HEK293 (cell line): ENCODE measurements at regions not wholly inside any gene's neighbourhood (a gene's known extent, or its start where the extent isn't known, plus 50 kb on each side); places are given as distances from the start of the nearest gene placed in this dataset.

Experiments
- CTCF ChIA-PET: fragments of 350-600 bp; formaldehyde crosslinking; extraction: SDS; loops from one replicate; lab custom pipeline; 2021; ENCODE audit warnings: antibody characterized with exemption; lab: Yijun Ruan, JAX
- POLR2A ChIA-PET: fragments of 300-600 bp; formaldehyde crosslinking; extraction: SDS; loops from one replicate; lab custom pipeline; 2020; ENCODE audit warnings: antibody characterized with exemption, inconsistent platforms; lab: Yijun Ruan, JAX
- H3K27ac ChIP-seq: fragments of 200-500 bp; sonication (Bioruptor generic); 2 replicates; pipeline ENCODE4 v1.5.1; 2014; ENCODE audit warnings: low read depth, low read length, control low read depth, inconsistent platforms; ENCODE audit errors: extremely low read depth
- H3K36me3 ChIP-seq, 2 experiments: fragments of 200-500 bp in 1 of 2; sonication (Bioruptor generic) in 1 of 2; 1 replicate in 1 of 2; 2 replicates in 1 of 2; pipeline ENCODE4 v1.5.1; 2014 to 2017; ENCODE audit warnings: inconsistent platforms in 2 of 2, low read length in 2 of 2; ENCODE audit not compliant: control insufficient read depth in 2 of 2, insufficient read depth in 1 of 2
- H3K4me1 ChIP-seq: fragments of 200-500 bp; sonication (Bioruptor generic); 2 replicates; pipeline ENCODE4 v1.5.1; 2014; ENCODE audit warnings: mild to moderate bottlenecking, low read length, inconsistent platforms; ENCODE audit not compliant: control insufficient read depth, insufficient read depth
- H3K4me3 ChIP-seq: 2 replicates; pipeline ENCODE4 v1.5.1; 2011; ENCODE audit warnings: low read depth, mild to moderate bottlenecking, control low read depth, low read length, moderate library complexity
- H3K9me3 ChIP-seq: fragments of 200-500 bp; sonication (Bioruptor generic); 2 replicates; pipeline ENCODE4 v1.5.1; 2014; ENCODE audit warnings: low read depth, low read length, inconsistent platforms; ENCODE audit not compliant: control insufficient read depth, insufficient read depth
- AEBP2 ChIP-seq: fragments of 450-650 bp; formaldehyde crosslinking; IDR thresholded peaks from 2 replicates; pipeline ENCODE4 v1.5.1; 2016; ENCODE audit warnings: missing biosample characterization, missing genetic modification characterization, borderline replicate concordance
- HOXD13 ChIP-seq: sonication (generic); formaldehyde crosslinking; IDR thresholded peaks from 2 replicates; pipeline ENCODE4 v1.8.0; 2022; ENCODE audit warnings: missing genetic modification reagents, borderline replicate concordance
- KLF7 ChIP-seq: fragments of 450-650 bp; formaldehyde crosslinking; IDR thresholded peaks from 2 replicates; pipeline ENCODE4 v1.5.1; 2016; ENCODE audit warnings: missing biosample characterization, missing genetic modification characterization, borderline replicate concordance
- KLF8 ChIP-seq: fragments of 450-650 bp; formaldehyde crosslinking; IDR thresholded peaks from 2 replicates; pipeline ENCODE4 v1.5.1; 2016; ENCODE audit warnings: missing biosample characterization, missing genetic modification characterization
- PRDM1 ChIP-seq: fragments of 450-650 bp; formaldehyde crosslinking; IDR thresholded peaks from 2 replicates; pipeline ENCODE4; 2016; ENCODE audit warnings: missing biosample characterization, missing genetic modification characterization
- SCRT2 ChIP-seq: fragments of 450-650 bp; formaldehyde crosslinking; IDR thresholded peaks from 2 replicates; pipeline ENCODE4 v1.5.1; 2016; ENCODE audit warnings: missing biosample characterization, missing genetic modification characterization
- SP2 ChIP-seq: fragments of 450-650 bp; formaldehyde crosslinking; IDR thresholded peaks from 2 replicates; pipeline ENCODE4 v1.5.1; 2016; ENCODE audit warnings: missing biosample characterization, missing genetic modification characterization
- TSHZ1 ChIP-seq: fragments of 450-650 bp; formaldehyde crosslinking; IDR thresholded peaks from 2 replicates; pipeline ENCODE4 v1.5.1; 2016; ENCODE audit warnings: missing biosample characterization, missing genetic modification characterization, borderline replicate concordance
- ZBTB1 ChIP-seq: fragments of 450-650 bp; formaldehyde crosslinking; IDR thresholded peaks from 2 replicates; pipeline ENCODE4 v1.5.1; 2016; ENCODE audit warnings: missing biosample characterization, missing genetic modification characterization
- ZBTB17 ChIP-seq: fragments of 450-650 bp; formaldehyde crosslinking; IDR thresholded peaks from 2 replicates; pipeline ENCODE4 v1.5.1; 2016; ENCODE audit warnings: missing biosample characterization, missing genetic modification characterization
- ZBTB21 ChIP-seq: fragments of 450-650 bp; formaldehyde crosslinking; IDR thresholded peaks from 2 replicates; pipeline ENCODE4 v1.5.1; 2017; ENCODE audit warnings: missing biosample characterization, missing genetic modification characterization
- ZBTB48 ChIP-seq: fragments of 450-650 bp; formaldehyde crosslinking; IDR thresholded peaks from 2 replicates; pipeline ENCODE4 v1.5.1; 2016; ENCODE audit warnings: missing biosample characterization, missing genetic modification characterization
- ZBTB8A ChIP-seq: fragments of 450-650 bp; formaldehyde crosslinking; IDR thresholded peaks from 2 replicates; pipeline ENCODE4 v1.5.1; 2016; ENCODE audit warnings: missing biosample characterization, missing genetic modification characterization
- ZFP41 ChIP-seq: fragments of 450-650 bp; formaldehyde crosslinking; IDR thresholded peaks from 2 replicates; pipeline ENCODE4 v1.5.1; 2016; ENCODE audit warnings: missing biosample characterization, missing genetic modification characterization, borderline replicate concordance
- ZNF133 ChIP-seq: fragments of 450-650 bp; formaldehyde crosslinking; IDR thresholded peaks from 2 replicates; pipeline ENCODE4 v1.5.1; 2016; ENCODE audit warnings: missing biosample characterization, missing genetic modification characterization
- ZNF202 ChIP-seq: fragments of 450-650 bp; formaldehyde crosslinking; IDR thresholded peaks from 2 replicates; pipeline ENCODE4 v1.5.1; 2016; ENCODE audit warnings: missing biosample characterization, missing genetic modification characterization, borderline replicate concordance
- ZNF214 ChIP-seq: fragments of 450-650 bp; formaldehyde crosslinking; IDR thresholded peaks from 2 replicates; pipeline ENCODE4 v1.5.1; 2017; ENCODE audit warnings: missing biosample characterization, mild to moderate bottlenecking, missing genetic modification characterization, borderline replicate concordance
- ZNF24 ChIP-seq: fragments of 450-650 bp; formaldehyde crosslinking; IDR thresholded peaks from 2 replicates; pipeline ENCODE4 v1.5.1; 2016; ENCODE audit warnings: missing biosample characterization, missing genetic modification characterization
- ZNF350 ChIP-seq: fragments of 450-650 bp; formaldehyde crosslinking; IDR thresholded peaks from 2 replicates; pipeline ENCODE4 v1.5.0; 2017; ENCODE audit warnings: missing biosample characterization, mild to moderate bottlenecking, missing genetic modification characterization
- ZNF423 ChIP-seq: fragments of 450-650 bp; formaldehyde crosslinking; IDR thresholded peaks from 2 replicates; pipeline ENCODE4 v1.5.1; 2016; ENCODE audit warnings: missing biosample characterization, missing genetic modification characterization
- ZNF473 ChIP-seq: fragments of 450-650 bp; formaldehyde crosslinking; IDR thresholded peaks from 2 replicates; pipeline ENCODE4 v1.5.1; 2017; ENCODE audit warnings: missing biosample characterization, missing genetic modification characterization
- ZNF514 ChIP-seq: fragments of 450-650 bp; formaldehyde crosslinking; IDR thresholded peaks from 2 replicates; pipeline ENCODE4 v1.5.1; 2016; ENCODE audit warnings: missing biosample characterization, missing genetic modification characterization
- ZNF549 ChIP-seq: fragments of 450-650 bp; IDR thresholded peaks from 2 replicates; pipeline ENCODE4 v1.5.1; 2018; ENCODE audit warnings: missing biosample characterization, missing genetic modification characterization, mild to moderate bottlenecking, inconsistent platforms, moderate library complexity
- ZNF624 ChIP-seq: fragments of 450-650 bp; formaldehyde crosslinking; IDR thresholded peaks from 2 replicates; pipeline ENCODE4 v1.5.1; 2017; ENCODE audit warnings: missing biosample characterization, missing genetic modification characterization
- ZNF629 ChIP-seq: fragments of 450-650 bp; formaldehyde crosslinking; IDR thresholded peaks from 2 replicates; pipeline ENCODE4 v1.5.1; 2017; ENCODE audit warnings: missing biosample characterization, missing genetic modification characterization
- ZNF664 ChIP-seq: fragments of 450-650 bp; formaldehyde crosslinking; IDR thresholded peaks from 2 replicates; pipeline ENCODE4 v1.5.1; 2016; ENCODE audit warnings: missing biosample characterization, missing genetic modification characterization
- ZNF701 ChIP-seq: fragments of 450-650 bp; formaldehyde crosslinking; IDR thresholded peaks from 2 replicates; pipeline ENCODE4 v1.5.1; 2016; ENCODE audit warnings: missing biosample characterization, missing genetic modification characterization
- ZNF747 ChIP-seq: fragments of 450-650 bp; formaldehyde crosslinking; IDR thresholded peaks from 2 replicates; pipeline ENCODE4 v1.5.1; 2016; ENCODE audit warnings: missing biosample characterization, missing genetic modification characterization
- ZNF777 ChIP-seq: fragments of 450-650 bp; formaldehyde crosslinking; IDR thresholded peaks from 2 replicates; pipeline ENCODE4 v1.5.1; 2017; ENCODE audit warnings: missing biosample characterization, missing genetic modification characterization, borderline replicate concordance
- ZNF830 ChIP-seq: fragments of 450-650 bp; IDR thresholded peaks from 2 replicates; pipeline ENCODE4 v1.5.0; 2018; ENCODE audit warnings: missing biosample characterization, missing genetic modification characterization, low read depth, mild to moderate bottlenecking, moderate library complexity
- TF ChIP-seq, protein P1 (sequence below): fragments of 450-650 bp; formaldehyde crosslinking; IDR thresholded peaks from 2 replicates; pipeline ENCODE4; 2016; ENCODE audit warnings: missing biosample characterization, missing genetic modification characterization

DNA sequence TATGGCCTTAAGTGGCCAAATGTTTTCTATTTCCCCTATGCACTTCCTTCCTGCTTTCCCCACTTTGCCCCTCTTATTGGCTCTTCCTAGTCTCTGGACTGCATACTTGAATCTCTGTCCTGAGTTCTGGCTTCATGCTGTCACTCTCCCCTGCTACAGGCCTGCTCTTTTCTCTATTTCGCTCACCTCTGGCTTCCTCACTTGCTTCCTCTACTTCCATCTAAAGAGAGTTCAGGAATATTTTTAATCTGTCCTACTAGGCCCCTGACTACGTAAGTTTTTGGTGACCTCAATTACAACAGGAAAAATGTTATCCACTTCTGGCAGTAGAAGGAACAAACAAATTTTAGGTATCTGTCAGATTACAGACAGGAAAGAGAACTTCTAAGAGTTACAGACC lies 65.7 kb upstream of the WDR17 start:
- H3K36me3 ChIP-seq, result no peaks in the 10 kb centered on the region
- no peak overlapping the region for H3K27ac ChIP-seq
- POLR2A ChIA-PET, result no interaction called here
- peaks cover 8% of the 10 kb centered on the region for H3K4me1 ChIP-seq
- CTCF ChIA-PET, result no interaction called here
- H3K9me3 ChIP-seq, result no peaks in the 10 kb centered on the region
- no peak overlapping the region for H3K4me3 ChIP-seq
- no peak for TF ChIP-seq ZNF701 (tag by site-specific recombination)
- no peak for TF ChIP-seq ZNF514 (tag by site-specific recombination)
- TF ChIP-seq ZNF473, result no peak
- no peak for TF ChIP-seq ZNF624
- TF ChIP-seq ZNF777, result no peak
- TF ChIP-seq ZNF423, result no peak
- no peak for TF ChIP-seq ZBTB8A (tag by site-specific recombination)
- TF ChIP-seq ZNF214, result no peak
- no peak for TF ChIP-seq ZFP41 (tag by site-specific recombination)
- no peak for TF ChIP-seq ZBTB21 (tag by site-specific recombination)
- no peak for TF ChIP-seq AEBP2 (tag by site-specific recombination)
- TF ChIP-seq PRDM1, result no peak
- no peak for TF ChIP-seq SCRT2
- TF ChIP-seq ZNF830, result no peak
- no peak for TF ChIP-seq HOXD13 (CRISPR knock-in tag)
- TF ChIP-seq TSHZ1 (tag by site-specific recombination), result no peak
- TF ChIP-seq ZNF350 (tag by site-specific recombination), result no peak
- TF ChIP-seq ZNF629 (tag by site-specific recombination), result no peak
- TF ChIP-seq, protein P1, sequence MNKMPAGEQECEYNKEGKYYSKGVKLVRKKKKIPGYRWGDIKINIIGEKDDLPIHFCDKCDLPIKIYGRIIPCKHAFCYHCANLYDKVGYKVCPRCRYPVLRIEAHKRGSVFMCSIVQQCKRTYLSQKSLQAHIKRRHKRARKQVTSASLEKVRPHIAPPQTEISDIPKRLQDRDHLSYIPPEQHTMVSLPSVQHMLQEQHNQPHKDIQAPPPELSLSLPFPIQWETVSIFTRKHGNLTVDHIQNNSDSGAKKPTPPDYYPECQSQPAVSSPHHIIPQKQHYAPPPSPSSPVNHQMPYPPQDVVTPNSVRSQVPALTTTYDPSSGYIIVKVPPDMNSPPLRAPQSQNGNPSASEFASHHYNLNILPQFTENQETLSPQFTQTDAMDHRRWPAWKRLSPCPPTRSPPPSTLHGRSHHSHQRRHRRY (tag by site-specific recombination), result no peak

- H3K9me3 ChIP-seq, result no peaks in the 10 kb centered on the region
- peaks cover 8% of the 10 kb centered on the region for H3K4me1 ChIP-seq
- CTCF ChIA-PET, result interaction anchor here (0.6 kb wide), 2 partner anchors 109 to 878 kb away, joined by 3 to 4 read pairs; no protein-coding TSS in a partner anchor
- H3K4me3 ChIP-seq, result peak overlapping the region; percentile 50
- H3K36me3 ChIP-seq, result no peaks in the 10 kb centered on the region
- POLR2A ChIA-PET, result interaction anchor here (0.5 to 1.6 kb wide), 2 partner anchors 9 to 1308 kb away, joined by 3 to 4 read pairs; partner anchors contain the start of gene NEIL3
- peak overlapping the region; percentile 67; the same call in 1 of the 2 replicates for H3K27ac ChIP-seq
- TF ChIP-seq ZNF24 (tag by site-specific recombination), result peak; percentile 55; the same call in 1 of the 2 replicates
- no peak for TF ChIP-seq ZNF747 (tag by site-specific recombination)
- TF ChIP-seq ZNF202 (tag by site-specific recombination), result no peak
- TF ChIP-seq KLF7, result no peak
- TF ChIP-seq KLF8 (tag by site-specific recombination), result peak; percentile 32; the same call in 1 of the 2 replicates
- no peak for TF ChIP-seq ZBTB1 (tag by site-specific recombination)
- TF ChIP-seq ZBTB48 (tag by site-specific recombination), result peak; percentile 81
- 0 out of 2 replicates have a peak, but pooled peaks have one; percentile 22 for TF ChIP-seq ZNF133
- TF ChIP-seq SP2 (tag by site-specific recombination), result peak; percentile 6; the same call in 1 of the 2 replicates
- TF ChIP-seq ZNF423, result 0 out of 2 replicates have a peak, but pooled peaks have one; percentile 6
- TF ChIP-seq ZNF664 (tag by site-specific recombination), result no peak
- peak; percentile 38; the same call in 1 of the 2 replicates for TF ChIP-seq ZNF629 (tag by site-specific recombination)
- TF ChIP-seq ZNF549 (tag by site-specific recombination), result no peak
- peak; percentile 83 for TF ChIP-seq ZBTB17 (tag by site-specific recombination)
Measured at GRCh38 chr4:176001151-176002006, 64.3 kb upstream of the WDR17 start.
